ENCODE measurements at regions not wholly inside any gene's neighbourhood (a gene's known extent, or its start where the extent isn't known, plus 50 kb on each side); places are given as distances from the start of the nearest gene placed in this dataset.

GRCh38 chr14:39939023-39939422, 506.8 kb upstream of the FBXO33 start:
- Mint-ChIP-seq H3K9me3 (peaks cover 8 to 9% of the 10 kb centered on the region in 2 donors), H3K4me3 (no peak overlapping the region), H3K27ac (no peak overlapping the region), H3K4me1 (no peaks in the 10 kb centered on the region), H3K36me3 (peaks cover 7% of the 10 kb centered on the region), H3K27me3 (ENCODE audit: low read depth in 2 of 2) (no peaks in the 10 kb centered on the region)
- Histone ChIP-seq H3K4me3 (ENCODE audit: low read length) (no peak overlapping the region), H3K27me3 (ENCODE audit: control insufficient read depth, insufficient read depth, low read length) (no peaks in the 10 kb centered on the region), H3K4me1 (ENCODE audit: control insufficient read depth, insufficient read depth, low read length) (no peaks in the 10 kb centered on the region), H3K36me3 (ENCODE audit: control insufficient read depth, insufficient read depth, low read length) (no peaks in the 10 kb centered on the region), H3K27ac (ENCODE audit: low read length) (no peak overlapping the region), H3K9me3 (ENCODE audit: control insufficient read depth, insufficient read depth, low read length) (no peaks in the 10 kb centered on the region)
- no peak for ATAC-seq
- no peak for DNase-seq
- TF ChIP-seq, protein P1, sequence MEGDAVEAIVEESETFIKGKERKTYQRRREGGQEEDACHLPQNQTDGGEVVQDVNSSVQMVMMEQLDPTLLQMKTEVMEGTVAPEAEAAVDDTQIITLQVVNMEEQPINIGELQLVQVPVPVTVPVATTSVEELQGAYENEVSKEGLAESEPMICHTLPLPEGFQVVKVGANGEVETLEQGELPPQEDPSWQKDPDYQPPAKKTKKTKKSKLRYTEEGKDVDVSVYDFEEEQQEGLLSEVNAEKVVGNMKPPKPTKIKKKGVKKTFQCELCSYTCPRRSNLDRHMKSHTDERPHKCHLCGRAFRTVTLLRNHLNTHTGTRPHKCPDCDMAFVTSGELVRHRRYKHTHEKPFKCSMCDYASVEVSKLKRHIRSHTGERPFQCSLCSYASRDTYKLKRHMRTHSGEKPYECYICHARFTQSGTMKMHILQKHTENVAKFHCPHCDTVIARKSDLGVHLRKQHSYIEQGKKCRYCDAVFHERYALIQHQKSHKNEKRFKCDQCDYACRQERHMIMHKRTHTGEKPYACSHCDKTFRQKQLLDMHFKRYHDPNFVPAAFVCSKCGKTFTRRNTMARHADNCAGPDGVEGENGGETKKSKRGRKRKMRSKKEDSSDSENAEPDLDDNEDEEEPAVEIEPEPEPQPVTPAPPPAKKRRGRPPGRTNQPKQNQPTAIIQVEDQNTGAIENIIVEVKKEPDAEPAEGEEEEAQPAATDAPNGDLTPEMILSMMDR (IDR thresholded peaks at IDR 0.05), result no peak
- intact Hi-C loops (cut with micrococcal nuclease), result no loop called here

GRCh38 chr14:39912192-39913100, 480.2 kb upstream of the FBXO33 start:
- Mint-ChIP-seq H3K4me3 (no peak overlapping the region), H3K36me3 (no peaks in the 10 kb centered on the region), H3K27ac (no peak overlapping the region), H3K9me3 (peaks cover 4 to 5% of the 10 kb centered on the region in 2 donors), H3K27me3 (ENCODE audit: low read depth in 2 of 2) (no peaks in the 10 kb centered on the region), H3K4me1 (no peaks in the 10 kb centered on the region)
- intact Hi-C loops (cut with micrococcal nuclease), result no loop called here
- no peak for ATAC-seq
- no peaks in the 10 kb centered on the region for H3K9me3 ChIP-seq (ENCODE audit: control insufficient read depth, insufficient read depth, low read length)
- H3K4me1 ChIP-seq (ENCODE audit: control insufficient read depth, insufficient read depth, low read length), result no peaks in the 10 kb centered on the region
- H3K36me3 ChIP-seq (ENCODE audit: control insufficient read depth, insufficient read depth, low read length), result no peaks in the 10 kb centered on the region
- H3K4me3 ChIP-seq (ENCODE audit: low read length), result no peak overlapping the region
- 66% methylated on average over 5 of the region's 6 CpGs for WGBS (ENCODE audit: insufficient coverage)
- H3K27ac ChIP-seq (ENCODE audit: low read length), result no peak overlapping the region
- DNase-seq, result no peak
- TF ChIP-seq, protein P1 (IDR thresholded peaks at IDR 0.05), result no peak
- H3K27me3 ChIP-seq (ENCODE audit: control insufficient read depth, insufficient read depth, low read length), result no peaks in the 10 kb centered on the region

- DNase-seq (no peak), ATAC-seq (no peak)
- Histone ChIP-seq H3K4me1 (ENCODE audit: control insufficient read depth, insufficient read depth, low read length) (no peaks in the 10 kb centered on the region), H3K9me3 (ENCODE audit: control insufficient read depth, insufficient read depth, low read length) (peaks cover 7% of the 10 kb centered on the region), H3K27ac (ENCODE audit: low read length) (no peak overlapping the region), H3K27me3 (ENCODE audit: control insufficient read depth, insufficient read depth, low read length) (no peaks in the 10 kb centered on the region), H3K4me3 (ENCODE audit: low read length) (no peak overlapping the region), H3K36me3 (ENCODE audit: control insufficient read depth, insufficient read depth, low read length) (no peaks in the 10 kb centered on the region)
- no peaks in the 10 kb centered on the region for H3K36me3 Mint-ChIP-seq
- H3K27me3 Mint-ChIP-seq (ENCODE audit: low read depth in 2 of 2), result no peaks in the 10 kb centered on the region
- TF ChIP-seq, protein P1 (IDR thresholded peaks at IDR 0.05), result no peak
- intact Hi-C loops (cut with micrococcal nuclease), result no loop called here
- H3K27ac Mint-ChIP-seq, result no peak overlapping the region
- 85% methylated on average over 2 of the region's 2 CpGs for WGBS (ENCODE audit: insufficient coverage)
- H3K9me3 Mint-ChIP-seq, result peaks cover 9 to 11% of the 10 kb centered on the region in 2 donors
- no peak overlapping the region for H3K4me3 Mint-ChIP-seq
- H3K4me1 Mint-ChIP-seq, result no peaks in the 10 kb centered on the region
Observed at GRCh38 chr14:39897657-39898056, 465.4 kb upstream of the FBXO33 start.

DNA sequence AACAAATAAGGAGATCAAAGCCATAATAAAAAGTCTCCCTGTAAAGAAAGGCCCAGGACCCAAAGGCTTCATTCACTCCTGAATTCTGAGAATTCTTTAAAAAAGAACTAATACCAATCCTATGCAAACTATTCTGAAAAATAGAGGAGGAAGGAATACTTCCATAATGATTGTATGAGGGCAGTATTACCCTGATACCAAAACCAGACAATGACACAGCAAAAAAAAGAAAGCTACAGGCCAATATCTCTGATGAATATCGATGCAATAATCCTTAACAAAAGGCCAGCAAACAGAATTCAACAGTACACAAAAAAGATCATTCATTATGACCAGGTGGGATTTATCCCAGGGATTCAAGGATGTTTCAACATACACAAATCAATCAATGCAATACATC, 457.8 kb upstream of the FBXO33 start:
- ATAC-seq, result no peak
- H3K27ac Mint-ChIP-seq, result no peak overlapping the region
- 100% methylated on average over 1 of the region's 1 CpG for WGBS (ENCODE audit: insufficient coverage)

More for the DNA sequence above, 457.8 kb upstream of the FBXO33 start:
- Histone ChIP-seq H3K27me3 (ENCODE audit: control insufficient read depth, insufficient read depth, low read length) (no peaks in the 10 kb centered on the region), H3K36me3 (ENCODE audit: control insufficient read depth, insufficient read depth, low read length) (no peaks in the 10 kb centered on the region), H3K27ac (ENCODE audit: low read length) (no peak overlapping the region), H3K9me3 (ENCODE audit: control insufficient read depth, insufficient read depth, low read length) (peaks cover 10% of the 10 kb centered on the region), H3K4me3 (ENCODE audit: low read length) (no peak overlapping the region), H3K4me1 (ENCODE audit: control insufficient read depth, insufficient read depth, low read length) (no peaks in the 10 kb centered on the region)
- Mint-ChIP-seq H3K9me3 (peaks cover 20% of the 10 kb centered on the region in 2 donors), H3K36me3 (peaks cover 34% of the 10 kb centered on the region), H3K4me3 (no peak overlapping the region), H3K4me1 (no peaks in the 10 kb centered on the region), H3K27me3 (ENCODE audit: low read depth in 2 of 2) (no peaks in the 10 kb centered on the region)
- intact Hi-C loops (cut with micrococcal nuclease), result no loop called here
- TF ChIP-seq, protein P1 (IDR thresholded peaks at IDR 0.05), result no peak
- no peak for DNase-seq
